Urothelium cell line (cell line): ENCODE measurements at regions not wholly inside any gene's neighbourhood (a gene's known extent, or its start where the extent isn't known, plus 50 kb on each side); places are given as distances from the start of the nearest gene placed in this dataset.

ENCODE experiments used
- DNase-seq: peaks from one replicate; pipeline ENCODE4 v3.0.0; 2011; ENCODE audit warnings: low spot score, mixed read lengths
- FAIRE-seq: peaks from 2 replicates; lab custom pipeline; 2011; peaks lifted over from hg19 to GRCh38; lab: Jason Lieb, UNC

GRCh38 chr18:55166260-55166598 lies 207.0 kb upstream of the CCDC68 start:
- DNase-seq, result no peak
- FAIRE-seq, result no peak

- FAIRE-seq (no peak), DNase-seq (no peak)
Measured at GRCh38 chr18:55163550-55163949, 204.3 kb upstream of the CCDC68 start.

DNA sequence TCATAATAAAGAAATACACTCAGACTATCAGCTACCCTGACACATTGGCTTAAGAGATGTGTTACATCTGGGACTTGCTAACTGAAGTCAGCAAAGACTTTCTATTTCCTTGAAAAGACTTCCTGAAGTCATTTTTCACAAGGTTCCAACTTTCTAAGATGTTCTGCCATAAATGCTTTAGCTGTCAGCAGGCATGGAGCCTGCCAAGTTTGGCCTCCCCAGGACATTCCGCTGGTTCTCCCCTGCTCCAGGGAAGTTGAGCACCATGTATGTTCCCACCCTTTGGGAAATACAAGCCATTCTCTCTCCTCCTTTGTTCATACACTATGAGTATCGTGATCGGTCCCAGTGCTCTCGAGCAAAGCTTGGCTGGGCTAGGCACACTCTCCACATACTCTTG lies 202.7 kb upstream of the CCDC68 start:
- no peak for DNase-seq
- FAIRE-seq, result no peak

DNA sequence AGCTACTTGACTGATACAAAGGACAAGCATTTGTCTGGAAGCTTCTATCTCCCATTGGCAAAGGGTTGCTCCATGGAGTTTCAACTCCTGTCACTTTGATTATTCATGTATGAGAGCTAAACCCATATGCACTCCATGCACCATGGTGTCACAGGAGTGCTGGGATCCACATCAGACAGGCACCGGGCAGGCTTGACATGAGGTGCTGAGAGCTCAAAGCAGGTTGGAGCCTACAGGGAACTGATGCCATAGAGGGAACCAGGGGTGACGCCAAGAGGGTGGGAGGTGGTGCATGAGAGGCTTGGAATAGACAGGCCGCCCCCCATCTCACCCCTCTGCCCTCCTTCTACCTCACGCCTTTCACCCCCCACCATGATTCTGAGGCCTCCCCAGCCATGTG lies 199.8 kb upstream of the CCDC68 start:
- no peak for FAIRE-seq

DNA sequence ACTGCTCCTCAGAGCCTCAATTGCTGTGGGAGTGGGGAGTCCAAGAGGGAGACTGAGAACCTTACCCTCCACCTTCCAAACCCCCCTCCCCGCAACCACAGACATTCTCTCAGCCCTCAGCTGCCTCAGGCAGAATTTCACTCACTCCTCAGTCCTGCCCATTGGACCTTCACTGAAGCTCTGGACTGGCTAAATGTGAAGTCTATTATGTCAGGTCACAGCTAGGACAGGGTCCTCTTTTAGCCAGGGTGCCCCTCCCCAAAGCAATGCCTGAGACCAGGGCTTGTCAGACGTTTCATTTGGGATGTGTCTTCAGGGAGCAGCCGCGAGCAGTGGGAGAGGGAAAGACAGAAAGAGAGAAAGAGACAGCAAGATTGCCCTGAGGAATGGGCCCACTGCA lies 199.3 kb upstream of the CCDC68 start:
- FAIRE-seq, result no peak
- no peak for DNase-seq

More for the DNA sequence above, 199.8 kb upstream of the CCDC68 start:
- DNase-seq, result no peak

- DNase-seq, result no peak
Measured at GRCh38 chr18:55153346-55153745, 194.1 kb upstream of the CCDC68 start.

DNA sequence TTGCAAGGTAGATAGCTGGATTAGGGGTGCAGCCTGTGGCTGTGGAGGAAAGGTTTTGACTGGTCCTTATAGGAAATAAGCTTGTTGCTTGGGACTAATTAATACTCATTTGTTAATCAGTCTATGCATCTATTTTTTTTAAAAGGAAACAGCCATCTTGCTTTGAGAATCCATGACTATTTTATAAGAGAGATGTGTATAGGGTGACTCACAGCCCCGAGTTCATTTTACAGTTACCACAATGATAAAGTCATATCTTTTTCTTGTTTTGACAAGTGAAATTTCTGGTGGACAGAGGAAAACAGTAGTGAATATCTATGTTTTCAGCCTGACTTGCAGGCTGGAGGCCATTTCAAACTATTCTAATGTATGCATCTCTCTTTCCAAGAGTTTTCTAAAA lies 193.5 kb upstream of the CCDC68 start:
- DNase-seq, result no peak
- no peak for FAIRE-seq

More at GRCh38 chr18:55153346-55153745, 194.1 kb upstream of the CCDC68 start:
- no peak for FAIRE-seq

- FAIRE-seq (no peak), DNase-seq (no peak)
Measured at GRCh38 chr18:55149994-55150393, 190.7 kb upstream of the CCDC68 start.

DNA sequence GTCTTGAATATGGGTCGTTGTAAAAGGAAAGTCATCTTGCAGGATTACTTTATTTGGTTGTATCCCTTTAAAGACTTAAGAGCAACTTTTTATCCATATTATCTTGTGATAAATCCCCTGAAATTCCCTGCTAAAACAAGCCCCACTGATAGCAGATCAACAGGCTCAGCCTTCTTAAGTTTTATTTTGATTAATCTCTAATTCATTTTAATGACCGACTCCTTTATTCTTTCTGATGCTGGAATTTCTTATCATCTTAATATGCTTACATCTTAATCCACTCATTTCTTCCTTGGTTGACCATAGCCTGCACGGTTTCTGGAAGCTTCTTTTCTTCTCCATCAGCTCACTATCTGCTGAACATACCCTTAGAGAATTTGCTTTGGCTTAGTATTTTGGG lies 188.5 kb upstream of the CCDC68 start:
- no peak for DNase-seq
- FAIRE-seq, result no peak

GRCh38 chr18:55144193-55144930 lies 185.1 kb upstream of the CCDC68 start:
- FAIRE-seq (no peak), DNase-seq (no peak)

GRCh38 chr18:55142410-55142809 lies 183.1 kb upstream of the CCDC68 start:
- no peak for FAIRE-seq
- no peak for DNase-seq

GRCh38 chr18:55141318-55141717 lies 182.1 kb upstream of the CCDC68 start:
- FAIRE-seq, result no peak
- DNase-seq, result peak; percentile 23

- FAIRE-seq (no peak), DNase-seq (no peak)
Measured at GRCh38 chr18:55139836-55140235, 180.6 kb upstream of the CCDC68 start.

DNA sequence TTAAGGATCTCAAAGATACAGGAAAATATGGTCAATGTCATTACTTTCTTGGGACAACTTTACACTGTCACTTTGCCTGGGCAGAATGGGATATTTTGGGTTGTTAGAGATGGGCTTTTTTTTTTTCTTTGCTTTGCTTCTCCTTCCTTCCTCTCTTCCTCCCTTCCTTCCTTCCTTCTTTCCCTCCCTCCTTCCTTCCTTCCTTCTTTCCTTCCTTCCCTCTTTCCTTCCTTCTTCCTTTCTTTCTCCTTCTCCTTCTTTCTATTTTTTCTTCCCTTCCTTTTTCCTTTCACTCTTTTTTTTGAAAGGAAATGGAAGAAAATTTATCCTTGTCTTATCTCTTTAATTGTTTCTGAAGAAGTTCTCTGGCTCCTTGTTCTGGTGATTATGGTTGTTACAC lies 180.0 kb upstream of the CCDC68 start:
- FAIRE-seq (no peak), DNase-seq (no peak)

DNA sequence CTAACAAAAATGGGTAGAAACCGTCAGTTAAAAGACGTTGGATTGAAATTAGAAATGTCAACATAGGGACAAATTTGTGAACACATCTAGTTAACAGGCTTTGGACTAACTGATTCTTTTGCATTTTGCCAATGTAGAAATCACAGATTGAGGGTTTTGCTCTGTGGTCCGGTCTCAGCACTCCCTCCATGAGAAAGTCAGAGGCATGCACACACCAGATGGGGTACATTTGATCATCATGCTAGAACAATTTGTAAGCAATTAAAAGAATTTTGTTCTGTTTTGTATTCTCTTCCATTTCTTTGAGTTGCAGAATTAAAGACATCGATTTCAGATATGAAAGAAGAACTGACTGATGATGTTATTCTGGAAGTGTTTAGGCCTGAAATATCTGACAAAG lies 179.1 kb upstream of the CCDC68 start:
- no peak for FAIRE-seq
- DNase-seq, result no peak

DNA sequence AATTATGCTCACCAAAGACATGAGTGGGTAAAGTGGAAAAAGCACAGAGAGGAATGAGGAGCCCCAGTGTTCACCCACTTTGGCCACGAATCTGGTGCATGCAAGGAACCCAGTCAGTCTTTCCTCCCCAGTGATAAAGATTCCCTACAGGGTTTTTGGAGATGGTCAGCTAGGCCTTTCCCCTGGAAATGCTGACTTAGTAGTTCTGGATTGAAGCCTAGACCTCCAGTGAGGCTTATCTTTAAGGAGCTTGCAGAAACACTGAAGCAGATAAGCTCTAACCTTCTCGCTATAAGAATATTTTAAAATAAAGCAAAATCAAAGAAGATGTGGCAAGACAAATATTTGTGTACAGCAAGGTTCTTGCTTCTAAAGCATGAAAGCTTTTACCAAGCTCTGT lies 178.3 kb upstream of the CCDC68 start:
- DNase-seq, result no peak
- FAIRE-seq, result no peak

- no peak for DNase-seq
- FAIRE-seq, result no peak
Measured at GRCh38 chr18:55136864-55137263, 177.6 kb upstream of the CCDC68 start.

GRCh38 chr18:55136258-55136657 lies 177.0 kb upstream of the CCDC68 start:
- DNase-seq (no peak), FAIRE-seq (no peak)

DNA sequence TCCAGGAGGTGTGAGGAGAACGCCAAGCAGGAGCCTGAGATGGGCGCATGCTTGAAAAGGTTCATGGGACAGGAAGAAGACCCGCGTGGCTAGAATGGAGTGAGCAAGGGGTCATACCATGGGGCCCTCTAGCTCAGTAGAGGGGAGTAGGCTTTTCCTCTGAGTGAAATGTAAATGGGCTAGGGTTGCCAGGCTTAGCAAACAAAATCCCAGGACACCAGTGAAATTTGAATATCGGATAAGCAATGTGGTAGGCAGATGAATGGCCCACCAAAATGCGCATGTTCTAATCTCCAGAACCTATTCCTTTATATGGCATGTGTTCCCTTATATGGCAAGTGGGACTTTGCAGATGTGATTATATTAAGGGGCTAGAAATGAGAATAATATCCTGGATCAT lies 174.1 kb upstream of the CCDC68 start:
- no peak for FAIRE-seq
- DNase-seq, result no peak

- no peak for FAIRE-seq
- DNase-seq, result no peak
Measured at GRCh38 chr18:55128437-55128836, 169.2 kb upstream of the CCDC68 start.

- DNase-seq (no peak), FAIRE-seq (no peak)
Measured at GRCh38 chr18:55124078-55124763, 165.0 kb upstream of the CCDC68 start.

GRCh38 chr18:55123361-55123760 lies 164.1 kb upstream of the CCDC68 start:
- no peak for FAIRE-seq
- no peak for DNase-seq
